Calu3 (cell line): ENCODE measurements at regions not wholly inside any gene's neighbourhood (a gene's known extent, or its start where the extent isn't known, plus 50 kb on each side); places are given as distances from the start of the nearest gene placed in this dataset.

ENCODE experiments used
- BruUV-seq: library from RNA; stranded (reverse); fragments of 400-500 nt; replicated peaks from 2 replicates; lab custom pipeline; 2021; lab: Mats Ljungman, UMichigan
- CTCF ChIA-PET: fragments of 300-600 bp; sonication (Branson Sonifier 250); formaldehyde crosslinking; loops from one replicate; lab custom pipeline; 2022; ENCODE audit warnings: antibody characterized with exemption; lab: Charles Lee
- DNase-seq: peaks from one replicate; pipeline ENCODE4 v3.0.0; 2022
- H3K27ac Mint-ChIP-seq: one replicate; pipeline ENCODE4 v1.8.0; 2022; ENCODE audit warnings: mixed read lengths; ENCODE audit not compliant: unreplicated experiment
- H3K27me3 Mint-ChIP-seq: one replicate; pipeline ENCODE4 v1.8.0; 2022; ENCODE audit warnings: mixed read lengths; ENCODE audit not compliant: unreplicated experiment
- H3K36me3 Mint-ChIP-seq: one replicate; pipeline ENCODE4 v1.8.0; 2022; ENCODE audit warnings: mild to moderate bottlenecking, moderate library complexity, mixed read lengths; ENCODE audit not compliant: insufficient read depth, unreplicated experiment
- H3K4me1 Mint-ChIP-seq: one replicate; pipeline ENCODE4 v1.8.0; 2022; ENCODE audit warnings: mild to moderate bottlenecking, low read depth, mixed read lengths; ENCODE audit not compliant: unreplicated experiment
- H3K4me3 Mint-ChIP-seq: one replicate; pipeline ENCODE4 v1.8.0; 2022; ENCODE audit warnings: mild to moderate bottlenecking, low read depth, moderate library complexity, mixed read lengths; ENCODE audit not compliant: unreplicated experiment
- H3K9me3 Mint-ChIP-seq: one replicate; pipeline ENCODE4 v1.8.0; 2022; ENCODE audit warnings: low read depth, mixed read lengths; ENCODE audit not compliant: unreplicated experiment
- CTCF ChIP-seq: fragments of 200-600 bp; IDR thresholded peaks from one replicate; pipeline ENCODE4 v1.8.0; 2022; ENCODE audit warnings: antibody characterized with exemption; ENCODE audit not compliant: unreplicated experiment
- intact Hi-C: fragments of 100-400 bp; cut with micrococcal nuclease; formaldehyde crosslinking; loops from one replicate; pipeline ENCODE4 v1.10.0; 2022; ENCODE audit not compliant: unreplicated experiment

- CTCF ChIA-PET = interaction anchor here (0.5 kb wide), 1 partner anchor 101 kb away, joined by 3 read pairs; no protein-coding TSS in a partner anchor
- Mint-ChIP-seq H3K27ac (no peak overlapping the region), H3K27me3 (no peaks in the 10 kb centered on the region), H3K4me1 (no peaks in the 10 kb centered on the region), H3K36me3 (no peaks in the 10 kb centered on the region), H3K9me3 (no peaks in the 10 kb centered on the region), H3K4me3 (no peak overlapping the region)
- TF ChIP-seq CTCF = no peak
- no peak for DNase-seq
- BruUV-seq = no TSS peak
- intact Hi-C loops = no loop called here
Measured at GRCh38 chrX:22340022-22340616, 67.4 kb downstream of the CBLL2 start.

GRCh38 chrX:22343192-22343591 lies 70.5 kb downstream of the CBLL2 start:
- Mint-ChIP-seq H3K36me3 (no peaks in the 10 kb centered on the region), H3K9me3 (peaks cover 2% of the 10 kb centered on the region), H3K27ac (no peak overlapping the region), H3K4me3 (no peak overlapping the region), H3K27me3 (no peaks in the 10 kb centered on the region), H3K4me1 (no peaks in the 10 kb centered on the region)
- BruUV-seq = no TSS peak
- intact Hi-C loops = no loop called here
- DNase-seq = no peak
- no peak for TF ChIP-seq CTCF
- CTCF ChIA-PET = no interaction called here

- no peak for DNase-seq
- peaks cover 2% of the 10 kb centered on the region for H3K9me3 Mint-ChIP-seq
- CTCF ChIA-PET = no interaction called here
- no TSS peak for BruUV-seq
- intact Hi-C loops = no loop called here
- no peaks in the 10 kb centered on the region for H3K27me3 Mint-ChIP-seq
- no peak overlapping the region for H3K4me3 Mint-ChIP-seq
- H3K27ac Mint-ChIP-seq = no peak overlapping the region
- no peaks in the 10 kb centered on the region for H3K36me3 Mint-ChIP-seq
- no peak for TF ChIP-seq CTCF
- H3K4me1 Mint-ChIP-seq = no peaks in the 10 kb centered on the region
Measured at GRCh38 chrX:22345884-22346283, 73.2 kb downstream of the CBLL2 start.

- Mint-ChIP-seq H3K27ac (no peak overlapping the region), H3K27me3 (no peaks in the 10 kb centered on the region), H3K36me3 (no peaks in the 10 kb centered on the region), H3K9me3 (peaks cover 2% of the 10 kb centered on the region), H3K4me1 (no peaks in the 10 kb centered on the region), H3K4me3 (no peak overlapping the region)
- intact Hi-C loops = no loop called here
- no peak for TF ChIP-seq CTCF
- CTCF ChIA-PET = no interaction called here
- no TSS peak for BruUV-seq
- DNase-seq = no peak
Measured at GRCh38 chrX:22347491-22347890, 74.8 kb downstream of the CBLL2 start.
